Large intestine (tissue), 3 donors: ENCODE measurements at regions not wholly inside any gene's neighbourhood (a gene's known extent, or its start where the extent isn't known, plus 50 kb on each side); places are given as distances from the start of the nearest gene placed in this dataset.
"Not testable (repeated sequence)": the region's sequence is repeated elsewhere in the genome, so short reads cannot be mapped to it uniquely, and the experiment has no call there.

Experiments
- DNase-seq, 2 donors: peaks; one replicate each; pipeline versions ENCODE4 v3.0.0 to v3.0.0-alpha.2; 2013
- H3K27ac ChIP-seq: one replicate; pipeline ENCODE4 v1.5.1; 2013; ENCODE audit warnings: low read length
- H3K27me3 ChIP-seq: 2 replicates; pipeline ENCODE4 v1.6.1; 2013; ENCODE audit warnings: low read length; ENCODE audit not compliant: control insufficient read depth, insufficient read depth
- H3K36me3 ChIP-seq: 2 replicates; pipeline ENCODE4 v1.6.1; 2013; ENCODE audit warnings: low read length; ENCODE audit not compliant: control insufficient read depth, insufficient read depth
- H3K4me1 ChIP-seq: one replicate; pipeline ENCODE4 v1.6.1; 2013; ENCODE audit warnings: low read length; ENCODE audit not compliant: control insufficient read depth, insufficient read depth
- H3K4me3 ChIP-seq: one replicate; pipeline ENCODE4 v1.5.1; 2013; ENCODE audit warnings: low read length
- H3K9me3 ChIP-seq: one replicate; pipeline ENCODE4 v1.6.1; 2013; ENCODE audit warnings: mild to moderate bottlenecking, low read depth, low read length, moderate library complexity; ENCODE audit not compliant: control insufficient read depth
- WGBS: methylation state at CpG from one replicate; pipeline ENCODE4 v1.1.5; 2013; ENCODE audit warnings: low lambda C conversion rate; ENCODE audit not compliant: insufficient coverage; 5-methylcytosine and 5-hydroxymethylcytosine counted together

DNA sequence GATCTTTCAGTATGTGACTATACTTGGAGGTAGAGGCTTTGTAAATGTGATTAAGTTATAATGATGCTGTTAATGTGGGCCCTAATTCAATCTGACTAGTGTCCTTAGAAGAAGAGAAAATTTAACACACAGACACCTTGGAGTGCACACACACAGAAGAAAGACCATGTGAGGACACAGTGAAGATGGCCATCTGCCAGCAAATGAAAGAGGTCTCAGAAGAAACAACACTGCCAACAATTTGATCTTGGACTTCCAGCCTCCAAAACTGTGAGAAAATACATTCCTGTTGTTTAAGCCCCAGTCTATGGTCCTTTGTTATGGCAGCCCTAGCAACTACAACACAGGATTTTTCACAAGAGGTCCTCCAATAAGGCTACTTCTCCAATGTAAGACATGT lies 120.9 kb upstream of the ABCB5 start:
- H3K36me3 ChIP-seq, result no peaks in the 10 kb centered on the region
- H3K4me3 ChIP-seq, result no peak overlapping the region
- H3K4me1 ChIP-seq, result no peaks in the 10 kb centered on the region
- no peaks in the 10 kb centered on the region for H3K9me3 ChIP-seq
- no peak overlapping the region for H3K27ac ChIP-seq
- H3K27me3 ChIP-seq, result no peaks in the 10 kb centered on the region
- no peak for DNase-seq

GRCh38 chr7:20501473-20501872 lies 114.0 kb upstream of the ABCB5 start:
- H3K27me3 ChIP-seq, H3K27ac ChIP-seq, H3K4me1 ChIP-seq, H3K9me3 ChIP-seq, H3K36me3 ChIP-seq, DNase-seq, H3K4me3 ChIP-seq: not testable (repeated sequence)
- 100% methylated on average over 2 of the region's 3 CpGs for WGBS

GRCh38 chr7:20503278-20503950 lies 112.1 kb upstream of the ABCB5 start:
- WGBS, result no CpG with 5 or more reads among the region's 3 CpGs
- Histone ChIP-seq H3K36me3 (no peaks in the 10 kb centered on the region), H3K4me3 (no peak overlapping the region), H3K27me3 (peaks cover 2% of the 10 kb centered on the region), H3K27ac (no peak overlapping the region), H3K9me3 (no peaks in the 10 kb centered on the region), H3K4me1 (no peaks in the 10 kb centered on the region)
- no peak for DNase-seq

DNA sequence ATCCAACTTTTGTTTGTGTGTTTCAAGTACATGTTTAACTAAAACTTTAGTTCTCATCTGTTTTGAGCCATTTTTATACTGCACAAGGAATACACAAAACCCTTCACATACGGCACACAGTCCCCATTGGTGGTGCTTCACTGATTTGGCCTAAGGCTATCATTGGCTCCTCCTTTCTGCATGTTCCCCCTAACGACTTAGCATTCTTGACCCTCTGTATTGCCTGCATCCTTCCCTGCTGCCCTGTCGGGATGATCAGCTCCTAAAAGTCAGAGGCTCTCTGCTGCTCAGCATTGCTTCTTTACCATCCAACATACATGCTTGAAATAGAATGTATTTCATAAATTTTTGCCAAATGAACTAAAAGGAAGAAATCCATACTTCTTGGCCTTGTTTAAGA lies 111.4 kb upstream of the ABCB5 start:
- no peaks in the 10 kb centered on the region for H3K9me3 ChIP-seq
- no peaks in the 10 kb centered on the region for H3K36me3 ChIP-seq
- no peaks in the 10 kb centered on the region for H3K4me1 ChIP-seq
- WGBS, result 40% methylated on average over 1 of the region's 3 CpGs
- H3K4me3 ChIP-seq, result no peak overlapping the region
- peaks cover 2% of the 10 kb centered on the region for H3K27me3 ChIP-seq
- H3K27ac ChIP-seq, result no peak overlapping the region
- no peak for DNase-seq

GRCh38 chr7:20506175-20506574 lies 109.3 kb upstream of the ABCB5 start:
- 90% methylated on average over 2 of the region's 2 CpGs for WGBS

DNA sequence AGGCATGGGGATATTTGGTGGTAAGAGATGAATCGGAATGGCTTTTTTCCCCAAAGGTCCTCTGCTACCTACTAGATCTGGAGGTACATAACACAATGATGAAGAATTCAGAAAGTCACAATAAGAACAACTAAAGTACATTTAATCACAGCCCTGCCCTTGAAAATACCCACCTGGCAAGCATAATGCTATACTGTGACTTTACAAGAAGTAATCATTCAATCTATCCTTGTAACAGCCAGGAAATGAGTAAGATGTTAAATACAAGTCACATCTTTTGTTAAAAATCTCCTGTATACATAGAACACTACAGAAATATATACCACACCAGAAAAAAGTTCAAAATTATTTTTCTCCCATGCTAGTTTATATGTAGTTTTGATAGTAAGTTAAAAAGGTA lies 108.3 kb upstream of the ABCB5 start:
- no peaks in the 10 kb centered on the region for H3K4me1 ChIP-seq
- H3K27ac ChIP-seq, result no peak overlapping the region
- H3K9me3 ChIP-seq, result no peaks in the 10 kb centered on the region
- peaks cover 2% of the 10 kb centered on the region for H3K27me3 ChIP-seq
- no CpG with 5 or more reads among the region's 1 CpG for WGBS
- H3K4me3 ChIP-seq, result no peak overlapping the region
- H3K36me3 ChIP-seq, result no peaks in the 10 kb centered on the region
- no peak for DNase-seq

More at GRCh38 chr7:20506175-20506574, 109.3 kb upstream of the ABCB5 start:
- peaks cover 2% of the 10 kb centered on the region for H3K27me3 ChIP-seq
- H3K4me3 ChIP-seq, result no peak overlapping the region
- DNase-seq, result no peak
- H3K4me1 ChIP-seq, result no peaks in the 10 kb centered on the region
- no peaks in the 10 kb centered on the region for H3K9me3 ChIP-seq
- H3K27ac ChIP-seq, result no peak overlapping the region
- H3K36me3 ChIP-seq, result no peaks in the 10 kb centered on the region

DNA sequence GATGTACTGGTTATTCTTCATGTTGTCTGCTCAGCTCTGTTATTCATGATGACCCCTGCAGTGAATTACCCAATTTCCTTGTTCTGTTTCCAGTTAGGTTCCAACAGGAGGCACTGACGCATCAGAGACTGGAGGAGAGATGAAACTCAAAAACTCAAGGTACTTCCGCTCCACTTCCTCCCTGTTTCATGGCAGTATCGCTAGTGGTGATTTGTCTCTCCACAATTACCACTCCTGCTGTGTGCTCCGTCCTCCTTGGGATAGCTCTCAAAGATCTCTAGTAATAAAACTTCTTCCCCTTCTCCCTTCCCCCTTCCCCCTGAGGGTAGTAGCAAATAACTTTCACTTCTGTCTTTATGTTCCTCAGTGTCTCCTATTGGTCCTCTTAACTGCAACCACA lies 107.4 kb upstream of the ABCB5 start:
- Histone ChIP-seq H3K4me1 (no peaks in the 10 kb centered on the region), H3K36me3 (no peaks in the 10 kb centered on the region), H3K27ac (no peak overlapping the region), H3K4me3 (no peak overlapping the region), H3K9me3 (no peaks in the 10 kb centered on the region), H3K27me3 (peaks cover 2% of the 10 kb centered on the region)
- WGBS, result no CpG with 5 or more reads among the region's 4 CpGs
- no peak for DNase-seq

GRCh38 chr7:20509892-20510572 lies 105.4 kb upstream of the ABCB5 start:
- Histone ChIP-seq H3K27me3 (peaks cover 2% of the 10 kb centered on the region), H3K36me3 (no peaks in the 10 kb centered on the region), H3K9me3 (no peaks in the 10 kb centered on the region), H3K27ac (no peak overlapping the region), H3K4me1 (no peaks in the 10 kb centered on the region), H3K4me3 (no peak overlapping the region)
- no peak for DNase-seq
- WGBS, result 90% methylated on average over 2 of the region's 4 CpGs

DNA sequence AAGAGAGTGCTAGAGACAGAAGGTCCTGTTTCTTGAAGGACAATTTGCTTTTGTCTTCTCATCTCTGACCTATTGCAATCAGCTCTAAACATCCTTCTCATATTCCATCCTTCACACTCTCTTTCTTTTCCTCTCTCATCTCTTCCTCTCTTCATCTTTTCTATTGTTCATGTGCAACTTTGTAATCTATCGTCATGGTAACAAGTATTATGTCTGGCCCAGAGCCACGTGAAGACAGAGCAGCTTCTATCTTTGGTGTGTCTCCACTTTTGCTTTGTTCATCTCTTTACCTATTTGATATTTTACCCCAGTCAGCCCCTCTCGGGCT lies 104.9 kb upstream of the ABCB5 start:
- H3K4me1 ChIP-seq, result no peaks in the 10 kb centered on the region
- no peak for DNase-seq
- 71% methylated on average over 3 of the region's 3 CpGs for WGBS
- H3K9me3 ChIP-seq, result no peaks in the 10 kb centered on the region
- no peak overlapping the region for H3K4me3 ChIP-seq
- H3K36me3 ChIP-seq, result no peaks in the 10 kb centered on the region
- no peak overlapping the region for H3K27ac ChIP-seq
- H3K27me3 ChIP-seq, result peaks cover 2% of the 10 kb centered on the region

DNA sequence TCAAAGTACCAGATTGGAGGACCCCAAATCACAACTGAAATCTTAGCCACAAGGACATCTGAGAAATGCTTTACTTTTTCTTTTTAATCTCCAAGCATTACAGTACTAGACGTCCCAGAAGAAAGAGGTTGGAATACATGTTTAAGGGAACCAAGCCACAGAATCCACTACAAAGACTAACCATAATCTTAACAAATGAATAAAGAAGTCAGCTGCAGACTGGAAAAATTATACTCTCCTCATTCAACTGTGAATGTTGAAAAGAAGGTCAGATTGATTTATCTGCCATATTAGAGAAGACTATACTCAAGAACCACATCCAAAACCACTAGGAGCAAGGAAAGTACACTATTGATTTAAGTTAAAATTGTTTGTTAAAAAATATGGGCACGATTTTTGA lies 102.1 kb upstream of the ABCB5 start:
- Histone ChIP-seq H3K4me3 (no peak overlapping the region), H3K36me3 (no peaks in the 10 kb centered on the region), H3K27me3 (no peaks in the 10 kb centered on the region), H3K4me1 (no peaks in the 10 kb centered on the region), H3K9me3 (no peaks in the 10 kb centered on the region), H3K27ac (no peak overlapping the region)
- DNase-seq, result no peak
- WGBS, result 93% methylated on average over 2 of the region's 2 CpGs

DNA sequence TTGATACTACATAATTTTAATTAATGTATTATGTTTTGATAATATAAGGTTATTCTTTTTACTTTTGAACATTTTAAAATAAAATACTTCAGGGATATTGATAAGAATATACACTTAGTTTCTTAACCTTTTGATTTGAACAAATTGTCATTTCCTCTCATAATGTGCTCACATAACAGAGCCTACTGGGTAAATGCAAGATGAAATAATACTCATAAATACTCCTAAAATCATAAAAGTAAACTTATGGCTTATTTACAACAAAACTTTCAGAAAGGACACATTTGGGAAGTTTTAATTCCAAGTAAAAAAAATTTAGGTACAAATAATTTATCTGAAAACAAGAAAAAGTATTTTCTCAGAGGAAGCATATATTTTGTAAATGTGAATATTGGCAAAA lies 101.6 kb upstream of the ABCB5 start:
- Histone ChIP-seq H3K36me3 (no peaks in the 10 kb centered on the region), H3K27me3 (no peaks in the 10 kb centered on the region), H3K27ac (no peak overlapping the region), H3K4me1 (no peaks in the 10 kb centered on the region), H3K9me3 (no peaks in the 10 kb centered on the region), H3K4me3 (no peak overlapping the region)
- no peak for DNase-seq
